SU-DHL-6 (cell line): ENCODE measurements at regions not wholly inside any gene's neighbourhood (a gene's known extent, or its start where the extent isn't known, plus 50 kb on each side); places are given as distances from the start of the nearest gene placed in this dataset.

Source experiments
- EZH2phosphoT487 ChIP-seq: fragments of 200-600 bp; sonication (generic), shearing (Covaris generic); conservative IDR thresholded peaks from 2 replicates; pipeline ENCODE4 v1.6.1; 2018; ENCODE audit warnings: mild to moderate bottlenecking, antibody characterized with exemption, low read length, moderate library complexity, mixed read lengths
- TF ChIP-seq, protein P1 (sequence below): fragments of 200-600 bp; sonication (generic); IDR thresholded peaks from one replicate; pipeline ENCODE4 v1.5.1; 2017; ENCODE audit warnings: antibody characterized with exemption, mild to moderate bottlenecking, low read length, moderate library complexity; ENCODE audit not compliant: insufficient read depth, poor library complexity, severe bottlenecking

DNA sequence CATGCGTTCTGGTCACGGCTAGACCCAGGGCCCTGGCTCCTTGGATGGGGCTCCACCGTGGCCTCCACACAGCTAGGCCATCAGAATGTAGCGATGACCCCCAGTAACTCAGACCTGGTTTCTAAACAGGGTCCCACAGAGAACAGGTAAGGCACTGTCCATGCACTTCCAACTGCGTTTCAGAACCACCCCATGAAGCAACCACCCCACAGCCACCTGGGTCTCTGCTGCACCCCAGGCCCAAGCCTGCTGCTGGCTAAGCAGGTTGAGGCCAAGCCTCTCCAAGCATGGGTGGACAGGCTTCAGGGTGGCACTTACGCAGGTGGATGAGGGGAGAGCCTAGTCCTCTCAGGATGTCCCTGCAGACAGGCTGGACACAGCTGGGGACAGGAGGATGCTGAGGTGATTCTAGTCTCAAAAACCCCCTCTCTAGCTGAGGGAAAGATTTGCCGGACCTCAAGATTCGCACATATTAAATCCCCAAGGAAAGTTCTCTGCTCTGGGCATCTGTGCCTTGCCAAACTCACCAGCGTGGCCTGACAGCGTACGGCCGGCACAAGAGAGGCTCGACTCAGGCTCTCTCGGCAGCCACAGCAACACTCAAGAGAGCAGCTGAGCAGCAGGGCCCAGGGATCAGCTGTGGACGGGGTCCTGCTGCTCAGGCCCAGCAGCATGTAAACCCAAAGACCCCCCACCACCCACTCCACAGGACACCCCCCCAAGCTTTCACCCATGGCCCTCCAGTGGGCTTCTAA, 141.6 kb downstream of the CRYBB2 start:
- TF ChIP-seq, protein P1, sequence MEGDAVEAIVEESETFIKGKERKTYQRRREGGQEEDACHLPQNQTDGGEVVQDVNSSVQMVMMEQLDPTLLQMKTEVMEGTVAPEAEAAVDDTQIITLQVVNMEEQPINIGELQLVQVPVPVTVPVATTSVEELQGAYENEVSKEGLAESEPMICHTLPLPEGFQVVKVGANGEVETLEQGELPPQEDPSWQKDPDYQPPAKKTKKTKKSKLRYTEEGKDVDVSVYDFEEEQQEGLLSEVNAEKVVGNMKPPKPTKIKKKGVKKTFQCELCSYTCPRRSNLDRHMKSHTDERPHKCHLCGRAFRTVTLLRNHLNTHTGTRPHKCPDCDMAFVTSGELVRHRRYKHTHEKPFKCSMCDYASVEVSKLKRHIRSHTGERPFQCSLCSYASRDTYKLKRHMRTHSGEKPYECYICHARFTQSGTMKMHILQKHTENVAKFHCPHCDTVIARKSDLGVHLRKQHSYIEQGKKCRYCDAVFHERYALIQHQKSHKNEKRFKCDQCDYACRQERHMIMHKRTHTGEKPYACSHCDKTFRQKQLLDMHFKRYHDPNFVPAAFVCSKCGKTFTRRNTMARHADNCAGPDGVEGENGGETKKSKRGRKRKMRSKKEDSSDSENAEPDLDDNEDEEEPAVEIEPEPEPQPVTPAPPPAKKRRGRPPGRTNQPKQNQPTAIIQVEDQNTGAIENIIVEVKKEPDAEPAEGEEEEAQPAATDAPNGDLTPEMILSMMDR: no peak
- TF ChIP-seq EZH2phosphoT487: no peak
